Tibial nerve (tissue), 4 donors: ENCODE measurements at regions not wholly inside any gene's neighbourhood (a gene's known extent, or its start where the extent isn't known, plus 50 kb on each side); places are given as distances from the start of the nearest gene placed in this dataset.

Source experiments
- CTCF ChIP-seq, 5 experiments: fragments of 200-600 bp in 3 of 5; fragments of 450-650 bp in 2 of 5; sonication (generic) in 3 of 5; IDR thresholded peaks; one replicate each; pipeline ENCODE4 v1.5.1; 2016 to 2019; ENCODE audit warnings: antibody characterized with exemption in 5 of 5, mild to moderate bottlenecking in 3 of 5, moderate library complexity in 2 of 5
- EP300 ChIP-seq, 2 donors: sonication (generic); formaldehyde crosslinking; IDR thresholded peaks; one replicate each; pipeline ENCODE4 v1.6.1; 2017; ENCODE audit warnings: antibody characterized with exemption in 2 of 2, mild to moderate bottlenecking in 1 of 2
- POLR2A ChIP-seq, 2 donors: fragments of 450-650 bp; IDR thresholded peaks; one replicate each; pipeline ENCODE4 v1.6.1; 2017; ENCODE audit warnings: antibody characterized with exemption in 2 of 2, mild to moderate bottlenecking in 2 of 2, moderate library complexity in 2 of 2

- TF ChIP-seq POLR2A (IDR thresholded peaks at IDR 0.05) (no peak), CTCF (IDR thresholded peaks at IDR 0.05) (no peak), EP300 (IDR thresholded peaks at IDR 0.05) (no peak)
These were observed 150.5 kb upstream of the GPR26 start for GRCh38 chr10:123515661-123516060.
